HepG2 (cell line): ENCODE measurements at regions not wholly inside any gene's neighbourhood (a gene's known extent, or its start where the extent isn't known, plus 50 kb on each side); places are given as distances from the start of the nearest gene placed in this dataset.

ENCODE experiments used
- POLR2A ChIP-seq, 2 experiments: IDR thresholded peaks; 2 replicates each; pipeline ENCODE4 v1.6.1; 2011; ENCODE audit warnings: low read depth in 2 of 2, low read length in 2 of 2, mild to moderate bottlenecking in 1 of 2, moderate library complexity in 1 of 2; ENCODE audit not compliant: insufficient read depth in 1 of 2
- TRAFD1 ChIP-seq: sonication (generic); formaldehyde crosslinking; IDR thresholded peaks from 2 replicates; pipeline ENCODE4 v1.5.1; 2020; ENCODE audit warnings: missing genetic modification reagents, mild to moderate bottlenecking, borderline replicate concordance

DNA sequence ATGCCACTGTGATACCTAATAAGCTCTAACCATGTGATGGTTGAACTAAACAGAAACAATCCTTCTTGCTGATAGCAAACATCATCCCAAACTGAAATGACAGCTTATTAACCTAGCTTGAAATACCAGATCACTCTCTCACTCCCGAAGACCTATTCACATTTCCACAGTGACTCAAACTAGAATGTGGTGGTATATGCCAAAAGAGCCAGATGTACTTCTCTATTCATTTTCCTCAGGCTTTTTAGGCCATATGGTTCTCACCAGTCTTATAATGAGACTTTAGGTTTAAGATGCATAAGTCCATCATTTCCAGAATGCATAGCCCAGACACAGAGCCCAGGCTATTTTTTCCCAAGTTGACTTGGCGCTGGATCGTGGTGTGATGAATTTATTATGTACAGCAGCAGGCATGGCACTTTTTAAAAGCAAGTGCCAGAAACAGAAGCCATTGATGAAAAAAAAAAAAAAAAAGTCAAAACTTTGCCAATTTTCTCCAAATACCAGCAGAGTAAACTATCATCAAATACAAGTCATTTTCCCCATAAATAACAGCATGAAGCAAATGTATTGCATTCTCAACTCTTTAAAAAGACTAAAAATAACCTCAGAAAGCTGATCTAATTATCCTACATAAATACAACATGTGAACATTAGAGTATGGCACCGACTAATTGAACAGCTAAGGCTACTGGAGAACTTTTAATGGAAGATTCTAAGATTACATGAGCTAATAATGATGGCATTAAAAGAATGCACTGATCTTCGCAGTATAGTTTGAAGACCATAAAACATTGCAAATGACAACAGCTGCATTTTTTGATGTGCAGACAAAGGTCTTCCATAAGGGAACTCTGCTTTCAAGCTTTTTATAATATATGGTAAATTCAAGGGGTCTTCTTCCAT is 365.4 kb downstream of the LRRIQ3 start:
- TF ChIP-seq POLR2A (IDR thresholded peaks at IDR 0.05; ENCODE audit: insufficient read depth in 1 of 2, low read depth in 2 of 2, low read length in 2 of 2) = no peak
- TF ChIP-seq TRAFD1 (CRISPR knock-in tag) = no peak
